ENCODE measurements at regions not wholly inside any gene's neighbourhood (a gene's known extent, or its start where the extent isn't known, plus 50 kb on each side); places are given as distances from the start of the nearest gene placed in this dataset.

DNA sequence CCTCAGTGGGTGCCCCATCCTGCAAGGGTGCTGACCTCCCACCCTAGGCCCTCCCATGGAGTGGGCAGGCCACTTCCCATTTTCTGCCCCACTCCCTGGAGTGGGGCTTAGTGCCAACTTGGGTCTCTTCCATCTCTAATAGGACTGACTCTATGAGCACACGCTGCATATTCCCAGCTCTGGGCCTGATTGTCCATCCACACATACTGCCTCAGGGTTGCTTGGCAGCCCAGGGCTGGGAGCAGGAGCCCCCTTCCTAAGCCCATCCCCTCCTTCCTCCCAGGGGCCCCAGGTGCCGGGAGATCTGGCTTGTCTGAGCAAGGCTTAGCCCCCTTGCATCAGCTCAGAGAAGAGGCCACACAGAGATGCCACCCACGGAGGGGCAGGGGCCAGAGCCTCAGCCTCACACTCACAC lies 55.1 kb downstream of the PJA1 start:
- peaks cover 19% of the 10 kb centered on the region for H3K27me3 ChIP-seq (ENCODE audit: control insufficient read depth, insufficient read depth, low read length)
- H3K9me3 ChIP-seq (ENCODE audit: control insufficient read depth, insufficient read depth, low read length): no peaks in the 10 kb centered on the region
- no peak overlapping the region for H3K14ac ChIP-seq (replicated peaks; ENCODE audit: low read depth, low read length)
- no peak overlapping the region for H3K27ac ChIP-seq (ENCODE audit: insufficient read depth, low read length)
- ChIA-PET CTCF (interaction anchor here (0.5 to 1.1 kb wide), 2 partner anchors 282 to 928 kb away, joined by 3 to 4 read pairs; no protein-coding TSS in a partner anchor), POLR2A (ENCODE audit: unreplicated experiment) (no interaction called here)
- H2BK15ac ChIP-seq (ENCODE audit: low read depth, low read length): no peak overlapping the region
- no peaks in the 10 kb centered on the region for H3K9me1 ChIP-seq (ENCODE audit: insufficient read depth, low read length)
- H2AK9ac ChIP-seq (replicated peaks; ENCODE audit: low read depth, low read length, poor library complexity): no peak overlapping the region
- no peak overlapping the region for H4K5ac ChIP-seq (ENCODE audit: low read depth, low read length)
- no peaks in the 10 kb centered on the region for H3K79me1 ChIP-seq (ENCODE audit: low read depth in 1 of 2, low read length in 2 of 2)
- WGBS, 2 experiments (ENCODE audit: extremely low coverage in 2 of 2, insufficient read length in 1 of 2): no CpG with 5 or more reads among the region's 3 CpGs
- no peak overlapping the region for H3K4me3 ChIP-seq (ENCODE audit: insufficient read depth, low read depth, low read length)
- H3K36me3 ChIP-seq (ENCODE audit: control insufficient read depth, insufficient read depth, low read length): no peaks in the 10 kb centered on the region
- H3K4me1 ChIP-seq (ENCODE audit: control insufficient read depth, insufficient read depth, low read length): peaks cover 6% of the 10 kb centered on the region; the same call in 1 of the 2 replicates
- H3K4me2 ChIP-seq (ENCODE audit: low read depth, low read length): no peak overlapping the region
- H3K9ac ChIP-seq (ENCODE audit: low read depth, low read length): no peak overlapping the region
- TF ChIP-seq MXI1 (IDR thresholded peaks at IDR 0.05; ENCODE audit: borderline replicate concordance, low read depth, low read length) (no peak), CHD1 (IDR thresholded peaks at IDR 0.05; ENCODE audit: low read depth, low read length) (no peak), CEBPB (IDR thresholded peaks at IDR 0.05; ENCODE audit: low read depth, low read length) (no peak), BHLHE40 (IDR thresholded peaks at IDR 0.05; ENCODE audit: low read depth, low read length) (no peak), RCOR1 (IDR thresholded peaks at IDR 0.05; ENCODE audit: insufficient replicate concordance, low read length) (no peak), MAFK (IDR thresholded peaks at IDR 0.05; ENCODE audit: low read depth, low read length) (no peak), NFE2L2 (IDR thresholded peaks at IDR 0.05; ENCODE audit: low read depth, low read length) (no peak), POLR2A (IDR thresholded peaks at IDR 0.05; ENCODE audit: low read depth, low read length) (no peak), RAD21 (IDR thresholded peaks at IDR 0.05; ENCODE audit: low read length) (no peak), RFX5 (IDR thresholded peaks at IDR 0.05; ENCODE audit: low read depth, low read length) (no peak), MAZ (IDR thresholded peaks at IDR 0.05; ENCODE audit: borderline replicate concordance, low read depth, low read length) (no peak), SMC3 (IDR thresholded peaks at IDR 0.05; ENCODE audit: low read depth, low read length) (no peak)
- TF ChIP-seq, protein P1, sequence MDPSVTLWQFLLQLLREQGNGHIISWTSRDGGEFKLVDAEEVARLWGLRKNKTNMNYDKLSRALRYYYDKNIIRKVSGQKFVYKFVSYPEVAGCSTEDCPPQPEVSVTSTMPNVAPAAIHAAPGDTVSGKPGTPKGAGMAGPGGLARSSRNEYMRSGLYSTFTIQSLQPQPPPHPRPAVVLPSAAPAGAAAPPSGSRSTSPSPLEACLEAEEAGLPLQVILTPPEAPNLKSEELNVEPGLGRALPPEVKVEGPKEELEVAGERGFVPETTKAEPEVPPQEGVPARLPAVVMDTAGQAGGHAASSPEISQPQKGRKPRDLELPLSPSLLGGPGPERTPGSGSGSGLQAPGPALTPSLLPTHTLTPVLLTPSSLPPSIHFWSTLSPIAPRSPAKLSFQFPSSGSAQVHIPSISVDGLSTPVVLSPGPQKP (IDR thresholded peaks at IDR 0.05; ENCODE audit: borderline replicate concordance, low read depth, low read length): no peak
- TF ChIP-seq, protein P2, sequence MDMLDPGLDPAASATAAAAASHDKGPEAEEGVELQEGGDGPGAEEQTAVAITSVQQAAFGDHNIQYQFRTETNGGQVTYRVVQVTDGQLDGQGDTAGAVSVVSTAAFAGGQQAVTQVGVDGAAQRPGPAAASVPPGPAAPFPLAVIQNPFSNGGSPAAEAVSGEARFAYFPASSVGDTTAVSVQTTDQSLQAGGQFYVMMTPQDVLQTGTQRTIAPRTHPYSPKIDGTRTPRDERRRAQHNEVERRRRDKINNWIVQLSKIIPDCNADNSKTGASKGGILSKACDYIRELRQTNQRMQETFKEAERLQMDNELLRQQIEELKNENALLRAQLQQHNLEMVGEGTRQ (IDR thresholded peaks at IDR 0.05; ENCODE audit: low read depth, low read length): no peak
- TF ChIP-seq, protein P3, sequence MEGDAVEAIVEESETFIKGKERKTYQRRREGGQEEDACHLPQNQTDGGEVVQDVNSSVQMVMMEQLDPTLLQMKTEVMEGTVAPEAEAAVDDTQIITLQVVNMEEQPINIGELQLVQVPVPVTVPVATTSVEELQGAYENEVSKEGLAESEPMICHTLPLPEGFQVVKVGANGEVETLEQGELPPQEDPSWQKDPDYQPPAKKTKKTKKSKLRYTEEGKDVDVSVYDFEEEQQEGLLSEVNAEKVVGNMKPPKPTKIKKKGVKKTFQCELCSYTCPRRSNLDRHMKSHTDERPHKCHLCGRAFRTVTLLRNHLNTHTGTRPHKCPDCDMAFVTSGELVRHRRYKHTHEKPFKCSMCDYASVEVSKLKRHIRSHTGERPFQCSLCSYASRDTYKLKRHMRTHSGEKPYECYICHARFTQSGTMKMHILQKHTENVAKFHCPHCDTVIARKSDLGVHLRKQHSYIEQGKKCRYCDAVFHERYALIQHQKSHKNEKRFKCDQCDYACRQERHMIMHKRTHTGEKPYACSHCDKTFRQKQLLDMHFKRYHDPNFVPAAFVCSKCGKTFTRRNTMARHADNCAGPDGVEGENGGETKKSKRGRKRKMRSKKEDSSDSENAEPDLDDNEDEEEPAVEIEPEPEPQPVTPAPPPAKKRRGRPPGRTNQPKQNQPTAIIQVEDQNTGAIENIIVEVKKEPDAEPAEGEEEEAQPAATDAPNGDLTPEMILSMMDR (conservative IDR thresholded peaks at IDR 0.05; ENCODE audit: low read depth, low read length): no peak
- no peak overlapping the region for H3K18ac ChIP-seq (ENCODE audit: low read depth, low read length)
- H3K23ac ChIP-seq (ENCODE audit: low read depth, low read length): no peak overlapping the region
- H2BK20ac ChIP-seq (ENCODE audit: low read depth, low read length): no peak overlapping the region
- no peak overlapping the region for H2AFZ ChIP-seq (replicated peaks; ENCODE audit: low read length, poor library complexity)
- no TSS peak for BruUV-seq (replicated peaks)
- no peak overlapping the region for H3K56ac ChIP-seq (ENCODE audit: extremely low read depth, insufficient read depth, low read length)
- no peak overlapping the region; the same call in 1 of the 2 replicates for H2BK120ac ChIP-seq (ENCODE audit: low read depth, low read length)
- dilution Hi-C loops (cut with HindIII; ENCODE audit: low sequenced_read_pairs, unreplicated experiment) (no loop called here), intact Hi-C loops (cut with micrococcal nuclease) (no loop called here), in situ Hi-C loops (cut with MboI; ENCODE audit: low sequenced_read_pairs) (no loop called here)
- ATAC-seq (ENCODE audit: low read depth) (peak; percentile 50), DNase-seq (no peak)
- no peak overlapping the region for H2AK5ac ChIP-seq (ENCODE audit: low read depth, low read length)
- no peak overlapping the region for H2BK5ac ChIP-seq (ENCODE audit: low read depth, low read length, poor library complexity, severe bottlenecking)
- no peak overlapping the region for H4K8ac ChIP-seq (ENCODE audit: low read depth in 2 of 2, low read length in 2 of 2)
- H3K4ac ChIP-seq (ENCODE audit: low read depth, low read length): peak overlapping the region; percentile 47
- H4K91ac ChIP-seq (ENCODE audit: insufficient read depth, low read depth, low read length): no peak overlapping the region; the same call in 1 of the 2 replicates
- 0 out of 2 replicates have a peak, but pooled peaks cover 5% of the 10 kb centered on the region for H4K20me1 ChIP-seq (ENCODE audit: insufficient read depth, low read length)

Measured in IMR-90 (cell line).